ENCODE measurements at regions not wholly inside any gene's neighbourhood (a gene's known extent, or its start where the extent isn't known, plus 50 kb on each side); places are given as distances from the start of the nearest gene placed in this dataset.
"Not testable (repeated sequence)": the region's sequence is repeated elsewhere in the genome, so short reads cannot be mapped to it uniquely, and the experiment has no call there.

- DNase-seq (ENCODE audit: low spot score): no peak
These were observed 264.7 kb upstream of the SPTLC3 start for GRCh38 chr20:12744037-12744436.

GRCh38 chr20:12748359-12748994 lies 260.3 kb upstream of the SPTLC3 start:
- no peak for DNase-seq (ENCODE audit: low spot score)

GRCh38 chr20:12750221-12750620 lies 258.6 kb upstream of the SPTLC3 start:
- DNase-seq (ENCODE audit: low spot score): no peak

GRCh38 chr20:12752900-12753693 lies 255.7 kb upstream of the SPTLC3 start:
- DNase-seq (ENCODE audit: low spot score): not testable (repeated sequence)

GRCh38 chr20:12753742-12754141 lies 255.0 kb upstream of the SPTLC3 start:
- not testable (repeated sequence) for DNase-seq (ENCODE audit: low spot score)

GRCh38 chr20:12759493-12759892 lies 249.3 kb upstream of the SPTLC3 start:
- DNase-seq (ENCODE audit: low spot score): not testable (repeated sequence)

- DNase-seq (ENCODE audit: low spot score): no peak
These were observed 246.0 kb upstream of the SPTLC3 start for GRCh38 chr20:12762725-12763124.

GRCh38 chr20:12763406-12763805 lies 245.4 kb upstream of the SPTLC3 start:
- DNase-seq (ENCODE audit: low spot score): no peak

- DNase-seq (ENCODE audit: low spot score): no peak
These were observed 244.7 kb upstream of the SPTLC3 start for GRCh38 chr20:12764053-12764452.

GRCh38 chr20:12764851-12765250 lies 243.9 kb upstream of the SPTLC3 start:
- no peak for DNase-seq (ENCODE audit: low spot score)

- DNase-seq (ENCODE audit: low spot score): no peak
These were observed 234.8 kb upstream of the SPTLC3 start for GRCh38 chr20:12773936-12774335.

- no peak for DNase-seq (ENCODE audit: low spot score)
These were observed 233.7 kb upstream of the SPTLC3 start for GRCh38 chr20:12775041-12775440.

- DNase-seq (ENCODE audit: low spot score): no peak
These were observed 231.8 kb upstream of the SPTLC3 start for GRCh38 chr20:12777016-12777415.

GRCh38 chr20:12786276-12786675 lies 222.5 kb upstream of the SPTLC3 start:
- no peak for DNase-seq (ENCODE audit: low spot score)

- DNase-seq (ENCODE audit: low spot score): no peak
These were observed 220.0 kb upstream of the SPTLC3 start for GRCh38 chr20:12788632-12789299.

- DNase-seq (ENCODE audit: low spot score): no peak
These were observed 217.9 kb upstream of the SPTLC3 start for GRCh38 chr20:12790859-12791258.

- no peak for DNase-seq (ENCODE audit: low spot score)
These were observed 210.5 kb upstream of the SPTLC3 start for GRCh38 chr20:12798286-12798685.

GRCh38 chr20:12808006-12808567 lies 200.7 kb upstream of the SPTLC3 start:
- DNase-seq (ENCODE audit: low spot score): no peak

- no peak for DNase-seq (ENCODE audit: low spot score)
These were observed 193.5 kb upstream of the SPTLC3 start for GRCh38 chr20:12815231-12815768.

GRCh38 chr20:12815778-12816408 lies 192.9 kb upstream of the SPTLC3 start:
- DNase-seq (ENCODE audit: low spot score): no peak

- DNase-seq (ENCODE audit: low spot score): no peak
These were observed 187.5 kb upstream of the SPTLC3 start for GRCh38 chr20:12821249-12821648.

- no peak for DNase-seq (ENCODE audit: low spot score)
These were observed 185.0 kb upstream of the SPTLC3 start for GRCh38 chr20:12823734-12824133.

Measured in hematopoietic multipotent progenitor cell treated with erythropoietin and hydrocortisone succinate and interleukin-3 and kit ligand, for 15 days (in vitro differentiated cells).